ENCODE measurements at regions not wholly inside any gene's neighbourhood (a gene's known extent, or its start where the extent isn't known, plus 50 kb on each side); places are given as distances from the start of the nearest gene placed in this dataset.

GRCh38 chr2:52968043-52968442, 799.6 kb upstream of the CHAC2 start:
- H3K27me3 ChIP-seq (replicated peaks; ENCODE audit: insufficient read depth, low read length) = no peaks in the 10 kb centered on the region
- no peaks in the 10 kb centered on the region for H3K9me3 ChIP-seq (replicated peaks; ENCODE audit: insufficient read depth, low read length)
- peaks cover 4% of the 10 kb centered on the region; the same call in 1 of the 2 replicates for H3F3A ChIP-seq (ENCODE audit: insufficient read depth, low read length)
- H3K9ac ChIP-seq (ENCODE audit: low read length) = no peak overlapping the region
- 0 out of 2 replicates have a peak, but pooled peaks cover 7% of the 10 kb centered on the region for H3K4me1 ChIP-seq (ENCODE audit: low read length)
- no peak overlapping the region for H3K27ac ChIP-seq (ENCODE audit: low read length)
- TF ChIP-seq EZH2phosphoT487 (IDR thresholded peaks at IDR 0.05; ENCODE audit: low read length) = no peak
- TF ChIP-seq CTCF (IDR thresholded peaks at IDR 0.05; ENCODE audit: low read length) = no peak
- no peak for TF ChIP-seq EZH2 (optimal IDR thresholded peaks at IDR 0.05; ENCODE audit: low read depth, low read length)
- H3K4me2 ChIP-seq (ENCODE audit: low read depth, low read length) = peak overlapping the region; percentile 51
- H3K9me2 ChIP-seq (replicated peaks; ENCODE audit: insufficient read depth, low read length) = no peaks in the 10 kb centered on the region
- H2AFZ ChIP-seq (ENCODE audit: low read length) = 0 out of 2 replicates have a peak overlapping the region, but pooled peaks have one; percentile 43
- no peaks in the 10 kb centered on the region for H3K79me2 ChIP-seq (ENCODE audit: low read length)
- DNase-seq = peak; percentile 68
- no peaks in the 10 kb centered on the region for H3K36me3 ChIP-seq (replicated peaks; ENCODE audit: insufficient read depth, low read length)
- no peak overlapping the region for H3K4me3 ChIP-seq (ENCODE audit: low read length)
- H4K20me1 ChIP-seq (ENCODE audit: insufficient read depth, low read length) = no peaks in the 10 kb centered on the region

DNA sequence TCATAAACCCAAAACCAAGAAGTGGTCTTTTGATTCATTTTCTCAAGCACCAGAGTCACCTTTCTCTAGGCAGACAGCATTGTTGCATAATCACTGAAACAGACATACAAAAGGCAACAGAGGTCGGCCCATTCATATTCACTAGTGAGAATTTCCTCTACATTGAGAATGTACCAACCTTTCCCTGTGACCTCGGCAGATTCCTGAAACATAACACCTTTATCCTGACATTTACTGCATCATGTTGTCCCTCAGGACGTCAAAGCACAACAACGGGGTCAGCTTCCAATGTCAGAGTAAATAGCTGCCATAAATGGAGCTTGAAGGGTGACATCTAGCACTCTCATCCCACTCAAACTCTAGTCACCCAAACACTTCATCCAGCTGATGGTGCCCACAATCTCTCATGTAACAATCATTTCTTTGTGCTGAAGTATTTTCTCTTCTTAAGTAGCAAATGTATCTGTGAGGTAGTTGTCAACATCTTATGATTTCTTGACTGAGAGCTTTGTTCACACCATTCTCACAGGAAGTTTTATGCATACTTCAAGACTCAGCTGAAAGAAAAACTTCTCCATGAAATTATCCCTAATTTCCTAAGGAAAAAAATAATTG, 802.6 kb upstream of the CHAC2 start:
- TF ChIP-seq EZH2 (optimal IDR thresholded peaks at IDR 0.05; ENCODE audit: low read depth, low read length) (no peak), CTCF (IDR thresholded peaks at IDR 0.05; ENCODE audit: low read length) (no peak), EZH2phosphoT487 (IDR thresholded peaks at IDR 0.05; ENCODE audit: low read length) (no peak)
- Histone ChIP-seq H3K27me3 (replicated peaks; ENCODE audit: insufficient read depth, low read length) (no peaks in the 10 kb centered on the region), H3K36me3 (replicated peaks; ENCODE audit: insufficient read depth, low read length) (no peaks in the 10 kb centered on the region), H3K9me2 (replicated peaks; ENCODE audit: insufficient read depth, low read length) (no peaks in the 10 kb centered on the region), H3K9me3 (replicated peaks; ENCODE audit: insufficient read depth, low read length) (no peaks in the 10 kb centered on the region), H3K4me3 (ENCODE audit: low read length) (no peak overlapping the region), H3K4me1 (ENCODE audit: low read length) (0 out of 2 replicates have a peak, but pooled peaks cover 7% of the 10 kb centered on the region), H3K79me2 (ENCODE audit: low read length) (no peaks in the 10 kb centered on the region), H3K9ac (ENCODE audit: low read length) (no peak overlapping the region), H3F3A (ENCODE audit: insufficient read depth, low read length) (peaks cover 4% of the 10 kb centered on the region; the same call in 1 of the 2 replicates), H2AFZ (ENCODE audit: low read length) (no peak overlapping the region), H3K4me2 (ENCODE audit: low read depth, low read length) (no peak overlapping the region), H3K27ac (ENCODE audit: low read length) (no peak overlapping the region), H4K20me1 (ENCODE audit: insufficient read depth, low read length) (no peaks in the 10 kb centered on the region)
- no peak for DNase-seq

- Histone ChIP-seq H3K9ac (ENCODE audit: low read length) (no peak overlapping the region), H3K4me2 (ENCODE audit: low read depth, low read length) (no peak overlapping the region), H3K4me1 (ENCODE audit: low read length) (no peaks in the 10 kb centered on the region), H3K27ac (ENCODE audit: low read length) (no peak overlapping the region), H3K27me3 (replicated peaks; ENCODE audit: insufficient read depth, low read length) (no peaks in the 10 kb centered on the region), H3K36me3 (replicated peaks; ENCODE audit: insufficient read depth, low read length) (no peaks in the 10 kb centered on the region), H2AFZ (ENCODE audit: low read length) (no peak overlapping the region), H3F3A (ENCODE audit: insufficient read depth, low read length) (no peaks in the 10 kb centered on the region), H4K20me1 (ENCODE audit: insufficient read depth, low read length) (no peaks in the 10 kb centered on the region), H3K9me2 (replicated peaks; ENCODE audit: insufficient read depth, low read length) (no peaks in the 10 kb centered on the region), H3K4me3 (ENCODE audit: low read length) (no peak overlapping the region), H3K9me3 (replicated peaks; ENCODE audit: insufficient read depth, low read length) (no peaks in the 10 kb centered on the region), H3K79me2 (ENCODE audit: low read length) (no peaks in the 10 kb centered on the region)
- DNase-seq = no peak
- TF ChIP-seq EZH2 (optimal IDR thresholded peaks at IDR 0.05; ENCODE audit: low read depth, low read length) (no peak), EZH2phosphoT487 (IDR thresholded peaks at IDR 0.05; ENCODE audit: low read length) (no peak), CTCF (IDR thresholded peaks at IDR 0.05; ENCODE audit: low read length) (no peak)
Observed at GRCh38 chr2:52961403-52961802, 806.2 kb upstream of the CHAC2 start.
